ENCODE measurements at regions not wholly inside any gene's neighbourhood (a gene's known extent, or its start where the extent isn't known, plus 50 kb on each side); places are given as distances from the start of the nearest gene placed in this dataset.

GRCh38 chr7:20557116-20557515, 58.4 kb upstream of the ABCB5 start:
- TF ChIP-seq CTCF (IDR thresholded peaks at IDR 0.05; ENCODE audit: low read depth, low read length): no peak
- no peak for TF ChIP-seq EZH2phosphoT487 (IDR thresholded peaks at IDR 0.05; ENCODE audit: low read depth)
